Endothelial cell of umbilical vein (primary cell): ENCODE measurements at regions not wholly inside any gene's neighbourhood (a gene's known extent, or its start where the extent isn't known, plus 50 kb on each side); places are given as distances from the start of the nearest gene placed in this dataset.

Experiments
- BruUV-seq: library from RNA; stranded (reverse); fragments of 400-500 nt; replicated peaks from 2 replicates; lab custom pipeline; 2021; lab: Mats Ljungman, UMichigan
- CTCF ChIA-PET: fragments of 300-600, 350-600 bp; sonication (Branson Sonifier 250); formaldehyde crosslinking; loops from one replicate; lab custom pipeline; 2021; ENCODE audit warnings: antibody characterized with exemption, inconsistent platforms; lab: Charles Lee
- POLR2A ChIA-PET: fragments of 300-600, 350-600 bp; sonication (Branson Sonifier 250); formaldehyde crosslinking; loops from one replicate; lab custom pipeline; 2021; ENCODE audit warnings: antibody characterized with exemption, inconsistent platforms; lab: Charles Lee
- DNase-seq: peaks from one replicate; pipeline ENCODE4 v3.0.0-alpha.2; 2011; ENCODE audit warnings: low read depth, low spot score
- FAIRE-seq: peaks from 2 replicates; lab custom pipeline; 2011; peaks lifted over from hg19 to GRCh38; lab: Jason Lieb, UNC
- H2AFZ ChIP-seq: 2 replicates; pipeline ENCODE4 v1.6.0; 2012; ENCODE audit warnings: low read depth, low read length, control low read depth, inconsistent platforms
- H3K27ac ChIP-seq: 2 replicates; pipeline ENCODE4 v1.5.1; 2011; ENCODE audit warnings: low read depth, mild to moderate bottlenecking, control low read depth, low read length, moderate library complexity; ENCODE audit not compliant: insufficient read depth
- H3K27me3 ChIP-seq, 2 experiments: 2 replicates each; pipeline versions ENCODE4 v1.6.0 to v1.6.1; 2011; ENCODE audit warnings: low read length in 2 of 2, mixed read lengths in 1 of 2; ENCODE audit not compliant: control insufficient read depth in 2 of 2, insufficient read depth in 2 of 2
- H3K36me3 ChIP-seq, 2 experiments: 2 replicates in 1 of 2; 3 replicates in 1 of 2; pipeline ENCODE4 v1.5.1; 2011; ENCODE audit warnings: low read length in 2 of 2, mild to moderate bottlenecking in 1 of 2, moderate library complexity in 1 of 2; ENCODE audit not compliant: control insufficient read depth in 2 of 2, insufficient read depth in 2 of 2; ENCODE audit errors: extremely low read depth in 1 of 2
- H3K4me1 ChIP-seq: 3 replicates; pipeline ENCODE4 v1.5.1; 2011; ENCODE audit warnings: mild to moderate bottlenecking, low read length; ENCODE audit not compliant: control insufficient read depth, insufficient read depth; ENCODE audit errors: extremely low read depth
- H3K4me2 ChIP-seq: 2 replicates; pipeline ENCODE4 v1.6.1; 2011; ENCODE audit warnings: low read length, control low read depth, mixed read lengths; ENCODE audit not compliant: insufficient read depth
- H3K4me3 ChIP-seq, 3 experiments: fragments of 200-600 bp in 1 of 3; sonication (generic), shearing (Covaris generic) in 1 of 3; replicated peaks in 1 of 3; 2 replicates each; pipeline ENCODE4 v1.5.1; 2011 to 2016; ENCODE audit warnings: control low read depth in 3 of 3, low read length in 3 of 3, mild to moderate bottlenecking in 2 of 3, inconsistent platforms in 1 of 3, low read depth in 1 of 3, moderate library complexity in 1 of 3; ENCODE audit not compliant: insufficient read depth in 1 of 3
- H3K79me2 ChIP-seq: 2 replicates; pipeline ENCODE4 v1.6.0; 2012; ENCODE audit warnings: low read length, inconsistent platforms; ENCODE audit not compliant: control insufficient read depth, insufficient read depth
- H3K9ac ChIP-seq: replicated peaks from 2 replicates; pipeline ENCODE3; 2011; ENCODE audit warnings: low read length, control low read depth; ENCODE audit not compliant: insufficient read depth; ENCODE audit errors: extremely low read depth
- H3K9me1 ChIP-seq: replicated peaks from 3 replicates; pipeline ENCODE4 v1.6.0; 2011; ENCODE audit warnings: mild to moderate bottlenecking, low read length; ENCODE audit not compliant: control insufficient read depth, insufficient read depth; ENCODE audit errors: extremely low read depth
- H3K9me3 ChIP-seq: replicated peaks from 2 replicates; pipeline ENCODE4 v1.5.1; 2012; ENCODE audit warnings: low read length, inconsistent platforms; ENCODE audit not compliant: control insufficient read depth, insufficient read depth
- H4K20me1 ChIP-seq: replicated peaks from 2 replicates; pipeline ENCODE3; 2011; ENCODE audit warnings: mild to moderate bottlenecking, low read length; ENCODE audit not compliant: control insufficient read depth, insufficient read depth; ENCODE audit errors: extremely low read depth
- EZH2 ChIP-seq: IDR thresholded peaks from 2 replicates; pipeline ENCODE4 v1.6.1; 2012; ENCODE audit warnings: borderline replicate concordance, low read depth, mild to moderate bottlenecking, moderate library complexity, low read length, inconsistent platforms; ENCODE audit not compliant: severe bottlenecking
- FOS ChIP-seq: IDR thresholded peaks from 2 replicates; pipeline ENCODE4 v1.6.1; 2011; ENCODE audit warnings: mild to moderate bottlenecking, low read length, moderate library complexity, borderline replicate concordance; ENCODE audit not compliant: insufficient read depth
- GATA2 ChIP-seq: IDR thresholded peaks from 2 replicates; pipeline ENCODE4 v1.7.0; 2011; ENCODE audit warnings: low read depth, mild to moderate bottlenecking, moderate library complexity, mixed read lengths, low read length; ENCODE audit not compliant: insufficient read length, insufficient read depth
- JUN ChIP-seq: IDR thresholded peaks from 2 replicates; pipeline ENCODE4 v1.6.1; 2011; ENCODE audit warnings: borderline replicate concordance, low read depth; ENCODE audit not compliant: insufficient read length, insufficient read depth
- MAX ChIP-seq: IDR thresholded peaks from 2 replicates; pipeline ENCODE4 v1.6.1; 2011; ENCODE audit not compliant: insufficient read depth, insufficient read length
- MYC ChIP-seq: IDR thresholded peaks from one replicate; pipeline ENCODE4 v1.6.1; 2011; ENCODE audit warnings: mild to moderate bottlenecking, low read depth, low read length
- POLR2A ChIP-seq: IDR thresholded peaks from 2 replicates; pipeline ENCODE4 v1.6.1; 2012; ENCODE audit warnings: low read depth, mild to moderate bottlenecking, control low read depth, low read length
- POLR2AphosphoS5 ChIP-seq: IDR thresholded peaks from 2 replicates; pipeline ENCODE4 v1.6.1; 2012; ENCODE audit warnings: low read depth, mild to moderate bottlenecking, control low read depth, low read length, moderate library complexity; ENCODE audit not compliant: insufficient read depth
- dilution Hi-C: fragments of 300-500 bp; cut with MboI; formaldehyde crosslinking; loops from one replicate; pipeline ENCODE4 v1.15.0; 2019; ENCODE audit warnings: low sequenced_read_pairs; ENCODE audit not compliant: extremely low pct_ligation_motif_present
- intact Hi-C: fragments of 100-400 bp; cut with micrococcal nuclease; formaldehyde crosslinking; loops from one replicate; pipeline ENCODE4 v1.10.0; 2022
- TF ChIP-seq, protein P1 (sequence below), 2 donors: IDR thresholded peaks; 1 replicate in 1 of 2; 2 replicates in 1 of 2; pipeline ENCODE4 v1.5.1; 2011; ENCODE audit warnings: low read length in 2 of 2, mild to moderate bottlenecking in 2 of 2, moderate library complexity in 2 of 2, control low read depth in 1 of 2, inconsistent platforms in 1 of 2, low read depth in 1 of 2; ENCODE audit not compliant: insufficient read depth in 1 of 2; ENCODE audit errors: extremely low read depth in 1 of 2

- DNase-seq (no peak), FAIRE-seq (no peak)
- ChIA-PET POLR2A (no interaction called here), CTCF (no interaction called here)
- no peaks in the 10 kb centered on the region for H3K79me2 ChIP-seq
- intact Hi-C loops (no loop called here), dilution Hi-C loops (no loop called here)
- no peaks in the 10 kb centered on the region for H3K9me1 ChIP-seq
- no peak overlapping the region for H3K4me2 ChIP-seq
- no TSS peak for BruUV-seq
- H2AFZ ChIP-seq: no peak overlapping the region
- no peak overlapping the region for H3K9ac ChIP-seq
- H3K27me3 ChIP-seq: no peaks in the 10 kb centered on the region
- H3K4me1 ChIP-seq: no peaks in the 10 kb centered on the region
- H4K20me1 ChIP-seq: no peaks in the 10 kb centered on the region
- no peak overlapping the region for H3K27ac ChIP-seq
- H3K9me3 ChIP-seq: peaks cover 2% of the 10 kb centered on the region
- H3K4me3 ChIP-seq: no peak overlapping the region
- no peaks in the 10 kb centered on the region for H3K36me3 ChIP-seq
- no peak for TF ChIP-seq FOS
- TF ChIP-seq EZH2: no peak
- no peak for TF ChIP-seq POLR2A
- no peak for TF ChIP-seq JUN
- no peak for TF ChIP-seq GATA2
- TF ChIP-seq POLR2AphosphoS5: no peak
- TF ChIP-seq, protein P1, sequence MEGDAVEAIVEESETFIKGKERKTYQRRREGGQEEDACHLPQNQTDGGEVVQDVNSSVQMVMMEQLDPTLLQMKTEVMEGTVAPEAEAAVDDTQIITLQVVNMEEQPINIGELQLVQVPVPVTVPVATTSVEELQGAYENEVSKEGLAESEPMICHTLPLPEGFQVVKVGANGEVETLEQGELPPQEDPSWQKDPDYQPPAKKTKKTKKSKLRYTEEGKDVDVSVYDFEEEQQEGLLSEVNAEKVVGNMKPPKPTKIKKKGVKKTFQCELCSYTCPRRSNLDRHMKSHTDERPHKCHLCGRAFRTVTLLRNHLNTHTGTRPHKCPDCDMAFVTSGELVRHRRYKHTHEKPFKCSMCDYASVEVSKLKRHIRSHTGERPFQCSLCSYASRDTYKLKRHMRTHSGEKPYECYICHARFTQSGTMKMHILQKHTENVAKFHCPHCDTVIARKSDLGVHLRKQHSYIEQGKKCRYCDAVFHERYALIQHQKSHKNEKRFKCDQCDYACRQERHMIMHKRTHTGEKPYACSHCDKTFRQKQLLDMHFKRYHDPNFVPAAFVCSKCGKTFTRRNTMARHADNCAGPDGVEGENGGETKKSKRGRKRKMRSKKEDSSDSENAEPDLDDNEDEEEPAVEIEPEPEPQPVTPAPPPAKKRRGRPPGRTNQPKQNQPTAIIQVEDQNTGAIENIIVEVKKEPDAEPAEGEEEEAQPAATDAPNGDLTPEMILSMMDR (IDR thresholded peaks at IDR 0.05; ENCODE audit: extremely low read depth in 1 of 2, insufficient read depth in 1 of 2, low read depth in 1 of 2, low read length in 2 of 2): no peak
- TF ChIP-seq MYC: no peak
- TF ChIP-seq MAX: no peak
Observed at GRCh38 chr10:130895161-130895560, 416.4 kb downstream of the TCERG1L start.
